ENCODE measurements at regions not wholly inside any gene's neighbourhood (a gene's known extent, or its start where the extent isn't known, plus 50 kb on each side); places are given as distances from the start of the nearest gene placed in this dataset.
"Not testable (repeated sequence)": the region's sequence is repeated elsewhere in the genome, so short reads cannot be mapped to it uniquely, and the experiment has no call there.

GRCh38 chr12:25352942-25353341 is 102.2 kb upstream of the KRAS start:
- TF ChIP-seq CTCF, POLR2A (IDR thresholded peaks at IDR 0.05): not testable (repeated sequence)
